H1 (cell line): ENCODE measurements at regions not wholly inside any gene's neighbourhood (a gene's known extent, or its start where the extent isn't known, plus 50 kb on each side); places are given as distances from the start of the nearest gene placed in this dataset.

Source experiments
- FOSL1 ChIP-seq: IDR thresholded peaks from 2 replicates; pipeline ENCODE4 v1.6.1; 2011; ENCODE audit warnings: mild to moderate bottlenecking, low read depth, low read length, moderate library complexity; ENCODE audit not compliant: insufficient read depth
- JUND ChIP-seq: IDR thresholded peaks from 2 replicates; pipeline ENCODE4 v1.6.1; 2011; ENCODE audit warnings: mild to moderate bottlenecking, improper control_type of control experiment, low read length
- SRF ChIP-seq: IDR thresholded peaks from 2 replicates; pipeline ENCODE4 v1.6.1; 2011; ENCODE audit warnings: mild to moderate bottlenecking, low read depth, low read length, moderate library complexity

GRCh38 chr5:108634617-108635288 lies 112.9 kb upstream of the FER start (continued):
- no peak for TF ChIP-seq JUND
- no peak for TF ChIP-seq SRF
- no peak for TF ChIP-seq FOSL1
